ENCODE measurements at regions not wholly inside any gene's neighbourhood (a gene's known extent, or its start where the extent isn't known, plus 50 kb on each side); places are given as distances from the start of the nearest gene placed in this dataset.

GRCh38 chr9:2913026-2913425, 69.1 kb upstream of the PUM3 start:
- Histone ChIP-seq H4K8ac (ENCODE audit: low read depth, low read length) (no peak overlapping the region), H3K9ac (ENCODE audit: low read length) (no peak overlapping the region), H3K14ac (ENCODE audit: low read length) (no peak overlapping the region), H2AK5ac (ENCODE audit: low read length) (no peak overlapping the region), H2BK5ac (ENCODE audit: low read depth, low read length, poor library complexity) (no peak overlapping the region), H3K9me3 (ENCODE audit: insufficient read depth, low read depth, low read length) (no peaks in the 10 kb centered on the region), H4K91ac (ENCODE audit: low read depth, low read length) (no peak overlapping the region), H3K4me2 (ENCODE audit: low read length) (no peak overlapping the region), H3K4me1 (ENCODE audit: control insufficient read depth in 1 of 2, insufficient read depth in 2 of 2, low read length in 2 of 2) (no peaks in the 10 kb centered on the region), H3K23ac (ENCODE audit: low read length) (no peak overlapping the region), H3K79me1 (ENCODE audit: low read length) (no peaks in the 10 kb centered on the region), H4K12ac (ENCODE audit: low read depth, low read length) (no peak overlapping the region), H3K4me3 (ENCODE audit: low read depth, low read length) (no peak overlapping the region), H3K36me3 (ENCODE audit: control insufficient read depth in 1 of 2, insufficient read depth in 2 of 2, low read length in 2 of 2) (no peaks in the 10 kb centered on the region), H3K4ac (ENCODE audit: low read depth, low read length) (no peak overlapping the region), H3K27me3 (ENCODE audit: insufficient read depth, low read length) (no peaks in the 10 kb centered on the region), H2BK120ac (ENCODE audit: insufficient read depth, low read length, poor library complexity) (no peak overlapping the region), H3K18ac (ENCODE audit: low read length) (no peak overlapping the region), H2BK12ac (ENCODE audit: low read length) (no peak overlapping the region), H3K27ac (ENCODE audit: low read depth, low read length) (no peak overlapping the region), H3K79me2 (ENCODE audit: control insufficient read depth, insufficient read depth, low read length, poor library complexity) (no peaks in the 10 kb centered on the region), H2AFZ (ENCODE audit: insufficient read depth, low read length, poor library complexity) (no peak overlapping the region)
- DNase-seq = no peak
- no CpG with 5 or more reads among the region's 2 CpGs for WGBS (ENCODE audit: extremely low coverage, insufficient coverage, insufficient read length)

DNA sequence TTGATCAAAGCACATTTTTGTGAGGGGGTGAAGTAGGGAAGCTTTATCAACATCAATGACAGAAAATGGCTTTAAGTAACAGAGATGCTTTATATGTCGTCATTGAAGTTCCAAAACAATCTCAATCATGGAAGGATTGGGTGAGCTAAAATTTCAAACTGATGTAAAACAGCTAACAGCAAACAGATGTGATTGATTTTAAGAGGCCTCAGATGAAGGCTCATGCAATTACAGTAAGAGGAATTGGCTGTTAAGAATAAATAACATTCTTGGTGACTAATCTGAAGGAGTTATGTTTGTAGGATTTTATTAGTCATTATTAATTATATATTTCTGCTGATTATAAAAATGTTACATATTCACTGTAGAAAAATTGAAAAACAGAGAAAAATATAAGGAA, 63.5 kb upstream of the PUM3 start:
- no peak overlapping the region for H4K8ac ChIP-seq (ENCODE audit: low read depth, low read length)
- H2AK5ac ChIP-seq (ENCODE audit: low read length) = no peak overlapping the region
- no CpG with 5 or more reads among the region's 1 CpG for WGBS (ENCODE audit: extremely low coverage, insufficient coverage, insufficient read length)

GRCh38 chr9:2904242-2904930, 60.5 kb upstream of the PUM3 start:
- no peaks in the 10 kb centered on the region for H3K9me3 ChIP-seq (ENCODE audit: insufficient read depth, low read depth, low read length)

More for the DNA sequence above, 63.5 kb upstream of the PUM3 start:
- Histone ChIP-seq H3K4me2 (ENCODE audit: low read length) (no peak overlapping the region), H2AFZ (ENCODE audit: insufficient read depth, low read length, poor library complexity) (no peak overlapping the region), H2BK12ac (ENCODE audit: low read length) (no peak overlapping the region), H3K27me3 (ENCODE audit: insufficient read depth, low read length) (no peaks in the 10 kb centered on the region), H3K79me1 (ENCODE audit: low read length) (no peaks in the 10 kb centered on the region), H3K14ac (ENCODE audit: low read length) (no peak overlapping the region), H3K36me3 (ENCODE audit: control insufficient read depth in 1 of 2, insufficient read depth in 2 of 2, low read length in 2 of 2) (no peaks in the 10 kb centered on the region), H3K79me2 (ENCODE audit: control insufficient read depth, insufficient read depth, low read length, poor library complexity) (no peaks in the 10 kb centered on the region), H3K27ac (ENCODE audit: low read depth, low read length) (no peak overlapping the region), H4K12ac (ENCODE audit: low read depth, low read length) (no peak overlapping the region), H3K9ac (ENCODE audit: low read length) (no peak overlapping the region), H4K91ac (ENCODE audit: low read depth, low read length) (no peak overlapping the region), H3K18ac (ENCODE audit: low read length) (no peak overlapping the region), H2BK5ac (ENCODE audit: low read depth, low read length, poor library complexity) (no peak overlapping the region), H3K23ac (ENCODE audit: low read length) (no peak overlapping the region), H3K9me3 (ENCODE audit: insufficient read depth, low read depth, low read length) (no peaks in the 10 kb centered on the region), H3K4me1 (ENCODE audit: control insufficient read depth in 1 of 2, insufficient read depth in 2 of 2, low read length in 2 of 2) (no peaks in the 10 kb centered on the region), H3K4me3 (ENCODE audit: low read depth, low read length) (no peak overlapping the region), H3K4ac (ENCODE audit: low read depth, low read length) (no peak overlapping the region), H2BK120ac (ENCODE audit: insufficient read depth, low read length, poor library complexity) (no peak overlapping the region)
- no peak for DNase-seq

More at GRCh38 chr9:2904242-2904930, 60.5 kb upstream of the PUM3 start:
- Histone ChIP-seq H4K12ac (ENCODE audit: low read depth, low read length) (no peak overlapping the region), H3K14ac (ENCODE audit: low read length) (no peak overlapping the region), H3K23ac (ENCODE audit: low read length) (no peak overlapping the region), H2BK12ac (ENCODE audit: low read length) (no peak overlapping the region), H2AFZ (ENCODE audit: insufficient read depth, low read length, poor library complexity) (no peak overlapping the region), H3K27ac (ENCODE audit: low read depth, low read length) (no peak overlapping the region), H3K18ac (ENCODE audit: low read length) (no peak overlapping the region), H3K36me3 (ENCODE audit: control insufficient read depth in 1 of 2, insufficient read depth in 2 of 2, low read length in 2 of 2) (no peaks in the 10 kb centered on the region), H3K27me3 (ENCODE audit: insufficient read depth, low read length) (no peaks in the 10 kb centered on the region), H3K4me2 (ENCODE audit: low read length) (no peak overlapping the region), H2BK120ac (ENCODE audit: insufficient read depth, low read length, poor library complexity) (no peak overlapping the region), H3K4ac (ENCODE audit: low read depth, low read length) (no peak overlapping the region), H2BK5ac (ENCODE audit: low read depth, low read length, poor library complexity) (no peak overlapping the region), H3K79me2 (ENCODE audit: control insufficient read depth, insufficient read depth, low read length, poor library complexity) (no peaks in the 10 kb centered on the region), H2AK5ac (ENCODE audit: low read length) (no peak overlapping the region), H3K9ac (ENCODE audit: low read length) (no peak overlapping the region), H3K4me3 (ENCODE audit: low read depth, low read length) (no peak overlapping the region), H4K91ac (ENCODE audit: low read depth, low read length) (no peak overlapping the region), H4K8ac (ENCODE audit: low read depth, low read length) (no peak overlapping the region), H3K4me1 (ENCODE audit: control insufficient read depth in 1 of 2, insufficient read depth in 2 of 2, low read length in 2 of 2) (no peaks in the 10 kb centered on the region), H3K79me1 (ENCODE audit: low read length) (no peaks in the 10 kb centered on the region)
- DNase-seq = no peak
- no CpG with 5 or more reads among the region's 2 CpGs for WGBS (ENCODE audit: extremely low coverage, insufficient coverage, insufficient read length)

All from trophoblast cell (in vitro differentiated cells and primary cell).